Fibroblast of the aortic adventitia (primary cell): ENCODE measurements at regions not wholly inside any gene's neighbourhood (a gene's known extent, or its start where the extent isn't known, plus 50 kb on each side); places are given as distances from the start of the nearest gene placed in this dataset.
A peak's percentile ranks its signal among the peaks of the same experiment; 100 is the strongest.
"Not testable (repeated sequence)": the region's sequence is repeated elsewhere in the genome, so short reads cannot be mapped to it uniquely, and the experiment has no call there.

Experiments used
- DNase-seq: peaks from one replicate; pipeline ENCODE4 v3.0.0-alpha.2; 2010; ENCODE audit warnings: low read depth
- H3K4me3 ChIP-seq: 2 replicates; pipeline ENCODE4 v1.5.1; 2011; ENCODE audit warnings: low read depth, mild to moderate bottlenecking, control low read depth, low read length, moderate library complexity
- TF ChIP-seq, protein P1 (sequence below): IDR thresholded peaks from 2 replicates; pipeline ENCODE4 v1.5.1; 2011; ENCODE audit warnings: mild to moderate bottlenecking, low read length, control low read depth, inconsistent platforms; ENCODE audit not compliant: insufficient read depth

- TF ChIP-seq, protein P1, sequence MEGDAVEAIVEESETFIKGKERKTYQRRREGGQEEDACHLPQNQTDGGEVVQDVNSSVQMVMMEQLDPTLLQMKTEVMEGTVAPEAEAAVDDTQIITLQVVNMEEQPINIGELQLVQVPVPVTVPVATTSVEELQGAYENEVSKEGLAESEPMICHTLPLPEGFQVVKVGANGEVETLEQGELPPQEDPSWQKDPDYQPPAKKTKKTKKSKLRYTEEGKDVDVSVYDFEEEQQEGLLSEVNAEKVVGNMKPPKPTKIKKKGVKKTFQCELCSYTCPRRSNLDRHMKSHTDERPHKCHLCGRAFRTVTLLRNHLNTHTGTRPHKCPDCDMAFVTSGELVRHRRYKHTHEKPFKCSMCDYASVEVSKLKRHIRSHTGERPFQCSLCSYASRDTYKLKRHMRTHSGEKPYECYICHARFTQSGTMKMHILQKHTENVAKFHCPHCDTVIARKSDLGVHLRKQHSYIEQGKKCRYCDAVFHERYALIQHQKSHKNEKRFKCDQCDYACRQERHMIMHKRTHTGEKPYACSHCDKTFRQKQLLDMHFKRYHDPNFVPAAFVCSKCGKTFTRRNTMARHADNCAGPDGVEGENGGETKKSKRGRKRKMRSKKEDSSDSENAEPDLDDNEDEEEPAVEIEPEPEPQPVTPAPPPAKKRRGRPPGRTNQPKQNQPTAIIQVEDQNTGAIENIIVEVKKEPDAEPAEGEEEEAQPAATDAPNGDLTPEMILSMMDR, result no peak
- H3K4me3 ChIP-seq, result no peak overlapping the region
- DNase-seq, result no peak
These were observed 375.9 kb upstream of the NAALADL2 start for GRCh38 chr3:174483254-174483653.

- not testable (repeated sequence) for DNase-seq, H3K4me3 ChIP-seq
These were observed 375.3 kb upstream of the NAALADL2 start for GRCh38 chr3:174483856-174484255.

GRCh38 chr3:174488527-174488926 lies 370.6 kb upstream of the NAALADL2 start:
- TF ChIP-seq, protein P1, result no peak
- no peak overlapping the region for H3K4me3 ChIP-seq
- peak; percentile 95 for DNase-seq

DNA sequence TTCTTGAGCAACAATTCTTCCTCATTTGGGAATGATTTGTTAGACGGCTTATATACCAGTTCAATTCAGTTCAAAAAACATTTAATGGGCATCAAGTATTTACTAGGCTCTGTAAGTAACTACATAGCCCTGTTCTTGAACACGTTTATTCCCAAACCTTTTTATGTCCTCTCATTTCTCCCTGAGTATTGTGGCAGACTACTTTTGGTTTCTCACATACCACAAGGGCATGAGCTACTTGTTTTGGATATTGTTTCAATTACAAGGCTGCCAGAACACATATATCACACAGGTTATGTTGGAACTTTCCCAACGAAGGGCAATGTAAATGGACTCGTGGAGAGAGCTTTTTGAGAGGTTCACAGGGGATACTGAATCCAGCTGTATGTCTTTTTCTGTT lies 363.8 kb upstream of the NAALADL2 start:
- TF ChIP-seq, protein P1, result no peak
- DNase-seq, result peak; percentile 25
- H3K4me3 ChIP-seq, result no peak overlapping the region

DNA sequence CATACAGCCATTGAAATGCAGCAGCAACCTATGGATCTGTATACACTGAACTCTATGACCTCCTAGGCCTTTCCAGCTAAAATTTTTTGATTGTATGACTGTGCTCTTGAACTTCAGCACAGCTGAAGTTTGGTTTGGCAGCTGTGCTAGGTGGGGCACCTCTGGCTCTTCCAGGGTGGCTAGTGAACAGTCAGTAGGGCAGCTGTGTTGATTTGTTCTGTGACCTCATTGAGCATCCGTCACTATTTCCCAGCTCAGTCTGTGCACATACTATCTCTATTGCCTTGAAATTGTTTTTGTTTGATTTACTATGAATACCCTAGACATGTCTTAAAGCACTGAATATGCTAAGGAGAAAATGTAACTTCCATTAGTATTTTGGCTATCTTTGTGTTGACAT lies 363.2 kb upstream of the NAALADL2 start:
- no peak overlapping the region for H3K4me3 ChIP-seq
- TF ChIP-seq, protein P1, result no peak
- DNase-seq, result peak; percentile 62

DNA sequence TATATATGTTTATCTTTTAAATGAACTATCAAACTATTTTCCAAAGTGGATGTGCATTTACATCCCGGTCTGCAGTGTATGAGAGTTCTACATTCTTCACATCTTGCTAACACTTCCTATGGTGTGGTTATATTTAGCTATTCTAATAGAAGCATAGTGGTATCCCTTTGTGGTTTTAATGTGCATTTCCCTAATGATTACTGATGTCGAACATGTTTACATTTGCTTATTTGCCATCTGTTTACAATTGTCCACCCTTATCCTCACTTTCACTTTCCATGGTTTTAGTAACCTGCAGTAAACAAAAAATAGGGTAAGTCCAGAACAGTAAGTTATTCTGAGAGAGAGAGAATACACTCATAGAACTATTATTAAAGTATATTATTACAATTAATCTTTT lies 360.5 kb upstream of the NAALADL2 start:
- no peak overlapping the region for H3K4me3 ChIP-seq
- TF ChIP-seq, protein P1, result no peak

DNA sequence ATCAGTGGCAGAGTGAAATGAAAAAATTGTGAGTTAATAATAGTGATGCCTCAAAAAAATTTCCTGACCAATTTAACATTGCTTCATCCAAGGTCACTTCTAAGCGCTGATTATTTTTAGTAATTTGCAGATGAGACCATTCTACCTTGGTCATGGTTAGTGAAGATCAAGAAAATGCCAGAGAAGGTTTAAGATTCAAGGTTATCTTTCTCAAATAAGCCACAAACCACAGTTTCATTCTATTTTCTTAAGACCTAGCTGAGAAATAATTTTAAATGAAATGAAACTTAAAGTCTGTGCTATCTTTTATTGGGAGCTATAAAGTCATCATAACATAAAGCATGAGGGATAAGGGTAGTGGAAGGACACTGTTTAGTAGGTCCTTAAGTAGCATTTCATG lies 353.9 kb upstream of the NAALADL2 start:
- TF ChIP-seq, protein P1, result no peak
- DNase-seq, result no peak
- H3K4me3 ChIP-seq, result no peak overlapping the region

More for the DNA sequence above, 360.5 kb upstream of the NAALADL2 start:
- peak; percentile 27 for DNase-seq
